ENCODE measurements at regions not wholly inside any gene's neighbourhood (a gene's known extent, or its start where the extent isn't known, plus 50 kb on each side); places are given as distances from the start of the nearest gene placed in this dataset.

DNA sequence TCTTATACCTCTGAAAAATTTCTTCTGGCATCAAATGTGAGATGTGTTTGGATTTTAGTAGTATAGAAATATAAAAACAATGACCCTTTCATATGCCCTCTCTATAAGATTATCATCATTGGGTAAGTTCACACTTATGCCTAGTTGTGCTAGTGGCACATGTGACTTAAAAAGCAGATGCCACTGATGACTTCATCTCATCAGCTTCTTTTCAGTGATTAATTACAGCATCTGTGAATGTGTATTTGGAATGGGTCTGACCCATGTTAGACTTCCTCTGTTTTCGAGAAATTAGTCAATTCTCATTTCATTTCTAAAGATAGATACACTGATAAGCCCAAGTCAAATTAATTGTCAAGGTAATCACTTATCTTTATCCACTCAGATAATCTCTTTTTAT, 698.7 kb downstream of the GABRG1 start:
- TF ChIP-seq ZBTB7A (IDR thresholded peaks at IDR 0.05; ENCODE audit: low read depth) = no peak
- no peak for TF ChIP-seq FOXM1 (IDR thresholded peaks at IDR 0.05; ENCODE audit: borderline replicate concordance, low read depth)

Measured in Ishikawa (cell line).